PFSK-1 (cell line): ENCODE measurements at regions not wholly inside any gene's neighbourhood (a gene's known extent, or its start where the extent isn't known, plus 50 kb on each side); places are given as distances from the start of the nearest gene placed in this dataset.

Experiments used
- FOXP2 ChIP-seq: optimal IDR thresholded peaks from 2 replicates; pipeline ENCODE3; 2011; ENCODE audit warnings: borderline replicate concordance, control low read depth, inconsistent platforms; ENCODE audit not compliant: insufficient read depth; ENCODE audit errors: extremely low read length, extremely low read depth
- POLR2AphosphoS5 ChIP-seq: IDR thresholded peaks from 2 replicates; pipeline ENCODE4 v1.6.1; 2012; ENCODE audit warnings: low read depth, mild to moderate bottlenecking, control low read depth, low read length, moderate library complexity
- SIN3A ChIP-seq: IDR thresholded peaks from 2 replicates; pipeline ENCODE4 v1.6.1; 2012; ENCODE audit warnings: mild to moderate bottlenecking, low read length, moderate library complexity, borderline replicate concordance; ENCODE audit not compliant: insufficient read depth
- TAF1 ChIP-seq: IDR thresholded peaks from 2 replicates; pipeline ENCODE4 v1.6.1; 2012; ENCODE audit warnings: low read length, control low read depth, borderline replicate concordance; ENCODE audit not compliant: insufficient read depth
- TF ChIP-seq, protein P1 (sequence below), 2 experiments: IDR thresholded peaks; 2 replicates each; pipeline versions ENCODE4 v1.6.1 to v1.8.0; 2011 to 2012; ENCODE audit warnings: low read depth in 2 of 2, low read length in 2 of 2, control low read depth in 1 of 2, inconsistent platforms in 1 of 2, mild to moderate bottlenecking in 1 of 2, moderate library complexity in 1 of 2; ENCODE audit not compliant: insufficient read depth in 1 of 2

- TF ChIP-seq SIN3A (no peak), POLR2AphosphoS5 (no peak), FOXP2 (no peak), TAF1 (no peak)
- TF ChIP-seq, protein P1, sequence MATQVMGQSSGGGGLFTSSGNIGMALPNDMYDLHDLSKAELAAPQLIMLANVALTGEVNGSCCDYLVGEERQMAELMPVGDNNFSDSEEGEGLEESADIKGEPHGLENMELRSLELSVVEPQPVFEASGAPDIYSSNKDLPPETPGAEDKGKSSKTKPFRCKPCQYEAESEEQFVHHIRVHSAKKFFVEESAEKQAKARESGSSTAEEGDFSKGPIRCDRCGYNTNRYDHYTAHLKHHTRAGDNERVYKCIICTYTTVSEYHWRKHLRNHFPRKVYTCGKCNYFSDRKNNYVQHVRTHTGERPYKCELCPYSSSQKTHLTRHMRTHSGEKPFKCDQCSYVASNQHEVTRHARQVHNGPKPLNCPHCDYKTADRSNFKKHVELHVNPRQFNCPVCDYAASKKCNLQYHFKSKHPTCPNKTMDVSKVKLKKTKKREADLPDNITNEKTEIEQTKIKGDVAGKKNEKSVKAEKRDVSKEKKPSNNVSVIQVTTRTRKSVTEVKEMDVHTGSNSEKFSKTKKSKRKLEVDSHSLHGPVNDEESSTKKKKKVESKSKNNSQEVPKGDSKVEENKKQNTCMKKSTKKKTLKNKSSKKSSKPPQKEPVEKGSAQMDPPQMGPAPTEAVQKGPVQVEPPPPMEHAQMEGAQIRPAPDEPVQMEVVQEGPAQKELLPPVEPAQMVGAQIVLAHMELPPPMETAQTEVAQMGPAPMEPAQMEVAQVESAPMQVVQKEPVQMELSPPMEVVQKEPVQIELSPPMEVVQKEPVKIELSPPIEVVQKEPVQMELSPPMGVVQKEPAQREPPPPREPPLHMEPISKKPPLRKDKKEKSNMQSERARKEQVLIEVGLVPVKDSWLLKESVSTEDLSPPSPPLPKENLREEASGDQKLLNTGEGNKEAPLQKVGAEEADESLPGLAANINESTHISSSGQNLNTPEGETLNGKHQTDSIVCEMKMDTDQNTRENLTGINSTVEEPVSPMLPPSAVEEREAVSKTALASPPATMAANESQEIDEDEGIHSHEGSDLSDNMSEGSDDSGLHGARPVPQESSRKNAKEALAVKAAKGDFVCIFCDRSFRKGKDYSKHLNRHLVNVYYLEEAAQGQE (IDR thresholded peaks at IDR 0.05; ENCODE audit: insufficient read depth in 1 of 2, low read depth in 2 of 2, low read length in 2 of 2): no peak
Observed at GRCh38 chr2:18803141-18803939, 214.0 kb upstream of the NT5C1B start.

DNA sequence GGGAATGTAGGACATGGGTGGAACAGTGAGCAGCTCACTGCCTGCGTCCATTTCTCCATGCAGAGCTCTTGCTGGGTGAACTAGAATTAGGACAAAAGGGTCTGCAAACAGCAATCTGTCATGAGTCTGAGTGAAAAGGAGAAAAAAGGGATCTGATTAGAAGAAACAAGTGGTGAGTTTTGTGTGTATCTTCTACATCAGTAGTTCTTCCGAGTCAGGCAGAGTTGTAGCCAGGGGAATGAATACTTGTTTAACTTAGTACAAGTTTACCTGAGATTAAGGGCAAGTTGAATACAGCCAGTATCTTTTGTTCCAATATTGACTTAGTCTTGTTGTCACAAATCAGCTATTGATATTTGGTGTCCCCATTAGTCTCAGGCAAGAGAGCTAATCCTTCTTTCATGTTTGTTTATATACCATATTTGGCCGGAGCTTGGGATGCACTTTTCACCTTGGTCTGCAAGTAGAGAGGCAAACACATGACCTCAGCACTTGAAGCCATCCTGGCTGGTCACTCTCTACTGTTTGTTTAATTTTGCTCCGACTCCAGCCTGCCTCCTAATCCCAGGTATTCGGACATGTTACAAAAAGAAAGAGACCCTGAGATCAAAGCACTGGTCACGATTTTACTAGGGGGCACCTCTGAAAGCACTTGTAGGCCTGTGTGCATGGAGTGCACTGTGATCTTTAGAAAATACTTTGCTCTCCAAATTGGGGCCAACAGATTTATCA, 211.0 kb upstream of the NT5C1B start:
- no peak for TF ChIP-seq SIN3A
- TF ChIP-seq FOXP2: no peak
- TF ChIP-seq, protein P1 (IDR thresholded peaks at IDR 0.05; ENCODE audit: insufficient read depth in 1 of 2, low read depth in 2 of 2, low read length in 2 of 2): no peak
- no peak for TF ChIP-seq POLR2AphosphoS5
- TF ChIP-seq TAF1: no peak

GRCh38 chr2:18799397-18799796, 210.0 kb upstream of the NT5C1B start:
- TF ChIP-seq, protein P1 (IDR thresholded peaks at IDR 0.05; ENCODE audit: insufficient read depth in 1 of 2, low read depth in 2 of 2, low read length in 2 of 2): no peak
- TF ChIP-seq FOXP2: no peak
- no peak for TF ChIP-seq SIN3A
- no peak for TF ChIP-seq POLR2AphosphoS5
- TF ChIP-seq TAF1: no peak

- TF ChIP-seq, protein P1 (IDR thresholded peaks at IDR 0.05; ENCODE audit: insufficient read depth in 1 of 2, low read depth in 2 of 2, low read length in 2 of 2): no peak
Observed at GRCh38 chr2:18797133-18797845, 207.9 kb upstream of the NT5C1B start.
